Trophoblast cell (in vitro differentiated cells and primary cell): ENCODE measurements at regions not wholly inside any gene's neighbourhood (a gene's known extent, or its start where the extent isn't known, plus 50 kb on each side); places are given as distances from the start of the nearest gene placed in this dataset.

Source experiments
- DNase-seq, 2 donors: peaks; one replicate each; pipeline ENCODE4 v3.0.0-alpha.2; 2016
- H2AFZ ChIP-seq: 2 replicates; pipeline ENCODE4 v1.6.1; 2013; ENCODE audit warnings: low read length, moderate library complexity, mild to moderate bottlenecking; ENCODE audit not compliant: insufficient read depth, poor library complexity
- H2AK5ac ChIP-seq: 2 replicates; pipeline ENCODE4 v1.6.1; 2013; ENCODE audit warnings: mild to moderate bottlenecking, low read length
- H2BK120ac ChIP-seq: 2 replicates; pipeline ENCODE4 v1.6.1; 2013; ENCODE audit warnings: low read length, mild to moderate bottlenecking, moderate library complexity; ENCODE audit not compliant: insufficient read depth, poor library complexity
- H2BK12ac ChIP-seq: 2 replicates; pipeline ENCODE4 v1.6.1; 2013; ENCODE audit warnings: mild to moderate bottlenecking, low read length, moderate library complexity
- H2BK5ac ChIP-seq: 2 replicates; pipeline ENCODE4 v1.6.1; 2013; ENCODE audit warnings: low read length, low read depth, moderate library complexity, mild to moderate bottlenecking; ENCODE audit not compliant: poor library complexity
- H3K14ac ChIP-seq: 2 replicates; pipeline ENCODE4 v1.6.1; 2013; ENCODE audit warnings: mild to moderate bottlenecking, low read length
- H3K18ac ChIP-seq: 2 replicates; pipeline ENCODE4 v1.6.1; 2013; ENCODE audit warnings: mild to moderate bottlenecking, low read length
- H3K23ac ChIP-seq: 2 replicates; pipeline ENCODE4 v1.6.1; 2013; ENCODE audit warnings: low read length
- H3K27ac ChIP-seq: 2 replicates; pipeline ENCODE4 v1.5.1; 2013; ENCODE audit warnings: low read depth, mild to moderate bottlenecking, inconsistent platforms, low read length, moderate library complexity
- H3K27me3 ChIP-seq: 2 replicates; pipeline ENCODE4 v1.6.1; 2013; ENCODE audit warnings: inconsistent platforms, mild to moderate bottlenecking, low read length, moderate library complexity; ENCODE audit not compliant: insufficient read depth
- H3K36me3 ChIP-seq, 2 experiments: 1 replicate in 1 of 2; 2 replicates in 1 of 2; pipeline ENCODE4 v1.6.1; 2013; ENCODE audit warnings: low read length in 2 of 2, mild to moderate bottlenecking in 2 of 2, moderate library complexity in 1 of 2; ENCODE audit not compliant: insufficient read depth in 2 of 2, control insufficient read depth in 1 of 2
- H3K4ac ChIP-seq: 2 replicates; pipeline ENCODE4 v1.6.1; 2013; ENCODE audit warnings: low read depth, mild to moderate bottlenecking, low read length, moderate library complexity
- H3K4me1 ChIP-seq, 2 experiments: 1 replicate in 1 of 2; 2 replicates in 1 of 2; pipeline ENCODE4 v1.6.1; 2013; ENCODE audit warnings: low read length in 2 of 2, mild to moderate bottlenecking in 2 of 2, moderate library complexity in 1 of 2; ENCODE audit not compliant: insufficient read depth in 2 of 2, control insufficient read depth in 1 of 2
- H3K4me2 ChIP-seq: 2 replicates; pipeline ENCODE4 v1.6.1; 2013; ENCODE audit warnings: inconsistent platforms, mild to moderate bottlenecking, low read length, moderate library complexity
- H3K4me3 ChIP-seq: 2 replicates; pipeline ENCODE4 v1.5.1; 2013; ENCODE audit warnings: mild to moderate bottlenecking, low read depth, low read length, inconsistent platforms
- H3K79me1 ChIP-seq: one replicate; pipeline ENCODE4 v1.6.1; 2013; ENCODE audit warnings: low read length
- H3K79me2 ChIP-seq: 2 replicates; pipeline ENCODE4 v1.6.1; 2013; ENCODE audit warnings: low read length, mild to moderate bottlenecking; ENCODE audit not compliant: control insufficient read depth, insufficient read depth, poor library complexity
- H3K9ac ChIP-seq: 2 replicates; pipeline ENCODE4 v1.6.1; 2013; ENCODE audit warnings: mild to moderate bottlenecking, low read length
- H3K9me3 ChIP-seq: 2 replicates; pipeline ENCODE4 v1.6.1; 2013; ENCODE audit warnings: low read depth, mild to moderate bottlenecking, control low read depth, inconsistent platforms, low read length; ENCODE audit not compliant: insufficient read depth
- H4K12ac ChIP-seq: 2 replicates; pipeline ENCODE4 v1.6.1; 2013; ENCODE audit warnings: low read depth, mild to moderate bottlenecking, low read length, moderate library complexity
- H4K8ac ChIP-seq: 2 replicates; pipeline ENCODE4 v1.6.1; 2013; ENCODE audit warnings: low read depth, mild to moderate bottlenecking, low read length, moderate library complexity
- H4K91ac ChIP-seq: one replicate; pipeline ENCODE4 v1.6.1; 2013; ENCODE audit warnings: low read depth, mild to moderate bottlenecking, low read length, moderate library complexity
- WGBS: extraction: QIAGEN DNeasy Blood & Tissue Kit; methylation state at CpG from one replicate; pipeline ENCODE4 v1.1.7; 2013; ENCODE audit warnings: missing lambda C conversion rate; ENCODE audit not compliant: insufficient read length, insufficient coverage; ENCODE audit errors: extremely low coverage; 5-methylcytosine and 5-hydroxymethylcytosine counted together

DNA sequence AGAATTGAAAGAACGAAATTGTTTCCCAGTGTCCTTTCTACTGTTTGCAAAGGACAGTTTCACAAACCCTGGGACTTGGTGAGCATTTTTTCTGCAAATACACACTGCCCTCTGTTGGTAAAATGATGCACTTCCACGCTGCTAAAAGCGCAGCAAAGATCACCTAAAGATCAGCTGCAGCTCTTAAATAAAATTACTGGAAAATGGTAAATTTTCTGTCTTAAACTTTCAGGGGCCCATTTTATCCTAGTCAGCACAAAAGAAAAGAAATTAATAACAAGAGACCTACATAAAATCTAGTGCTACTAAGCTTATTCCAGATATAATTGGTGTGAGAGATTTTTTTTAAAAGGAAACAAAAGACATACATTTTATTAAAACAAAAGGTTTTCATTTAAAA, 566.0 kb downstream of the CAAP1 start:
- Histone ChIP-seq H2AK5ac (no peak overlapping the region), H3K79me1 (no peaks in the 10 kb centered on the region), H3K23ac (no peak overlapping the region), H3K36me3 (no peaks in the 10 kb centered on the region), H3K9me3 (no peaks in the 10 kb centered on the region), H2BK5ac (no peak overlapping the region), H3K4me1 (no peaks in the 10 kb centered on the region), H3K9ac (no peak overlapping the region), H2AFZ (no peak overlapping the region), H3K4ac (no peak overlapping the region), H3K18ac (no peak overlapping the region), H4K91ac (no peak overlapping the region), H4K8ac (no peak overlapping the region), H2BK12ac (no peak overlapping the region), H2BK120ac (no peak overlapping the region), H3K14ac (no peak overlapping the region), H3K4me2 (no peak overlapping the region), H3K79me2 (no peaks in the 10 kb centered on the region), H3K27ac (no peak overlapping the region), H4K12ac (no peak overlapping the region), H3K4me3 (no peak overlapping the region), H3K27me3 (no peaks in the 10 kb centered on the region)
- no CpG with 5 or more reads among the region's 3 CpGs for WGBS
- DNase-seq = peak; percentile 33 to 79

GRCh38 chr9:26325444-26325829, 567.2 kb downstream of the CAAP1 start:
- Histone ChIP-seq H3K36me3 (no peaks in the 10 kb centered on the region), H2AK5ac (no peak overlapping the region), H2BK5ac (no peak overlapping the region), H4K12ac (no peak overlapping the region), H3K27ac (no peak overlapping the region), H2BK120ac (no peak overlapping the region), H3K79me1 (no peaks in the 10 kb centered on the region), H2AFZ (no peak overlapping the region), H4K91ac (no peak overlapping the region), H3K18ac (no peak overlapping the region), H3K4me1 (no peaks in the 10 kb centered on the region), H2BK12ac (no peak overlapping the region), H3K27me3 (no peaks in the 10 kb centered on the region), H3K9ac (no peak overlapping the region), H3K4me3 (no peak overlapping the region), H3K9me3 (no peaks in the 10 kb centered on the region), H3K4me2 (no peak overlapping the region), H3K4ac (no peak overlapping the region), H3K14ac (no peak overlapping the region), H3K79me2 (no peaks in the 10 kb centered on the region), H4K8ac (no peak overlapping the region), H3K23ac (no peak overlapping the region)
- no peak for DNase-seq

DNA sequence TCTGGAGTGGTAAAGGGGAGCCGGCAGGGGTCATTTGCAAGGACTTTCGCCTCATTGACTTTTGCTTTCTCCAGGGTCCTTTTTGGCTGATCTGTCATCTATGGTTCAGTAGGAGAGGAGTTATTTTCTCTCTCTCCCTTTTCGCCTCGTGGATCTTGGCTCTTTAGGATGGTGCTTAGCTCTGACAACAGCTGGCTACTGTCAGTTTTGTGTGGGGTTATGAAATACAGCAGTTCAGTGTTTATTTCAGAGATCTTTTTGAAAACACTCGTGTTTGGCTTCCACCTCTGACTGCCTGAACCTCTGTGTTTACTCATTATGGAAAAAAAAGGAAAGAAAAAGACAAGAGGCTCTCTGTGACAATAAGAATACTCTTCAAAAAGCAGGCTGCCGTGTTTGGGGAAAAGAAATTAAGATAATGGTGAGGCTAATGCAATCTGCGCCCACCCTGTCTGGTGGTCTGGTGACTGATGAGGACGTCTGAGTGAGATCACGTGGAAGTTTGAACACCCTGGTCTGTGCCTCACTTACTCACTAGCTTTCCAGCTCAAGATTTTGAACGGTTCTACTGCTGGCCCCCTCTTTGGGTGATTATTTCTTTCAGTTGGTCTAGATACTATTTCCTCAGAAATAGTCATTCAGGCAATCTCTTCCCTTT, 567.7 kb downstream of the CAAP1 start:
- no CpG with 5 or more reads among the region's 10 CpGs for WGBS
- H2BK12ac ChIP-seq = no peak overlapping the region

GRCh38 chr9:26321935-26322334, 570.7 kb downstream of the CAAP1 start:
- H3K18ac ChIP-seq = no peak overlapping the region
- H2BK120ac ChIP-seq = no peak overlapping the region
- WGBS = no CpG with 5 or more reads among the region's 3 CpGs
- H3K4me2 ChIP-seq = no peak overlapping the region
- no peak overlapping the region for H3K4me3 ChIP-seq
- H3K4ac ChIP-seq = no peak overlapping the region
- no peaks in the 10 kb centered on the region for H3K79me1 ChIP-seq
- no peak for DNase-seq
- no peak overlapping the region for H3K27ac ChIP-seq
- no peaks in the 10 kb centered on the region for H3K79me2 ChIP-seq
- no peak overlapping the region for H4K91ac ChIP-seq
- H3K9ac ChIP-seq = peak overlapping the region; percentile 78
- no peaks in the 10 kb centered on the region for H3K9me3 ChIP-seq
- H3K4me1 ChIP-seq = no peaks in the 10 kb centered on the region
- no peak overlapping the region for H2AFZ ChIP-seq
- H2AK5ac ChIP-seq = no peak overlapping the region
- no peak overlapping the region for H4K12ac ChIP-seq
- no peak overlapping the region for H3K23ac ChIP-seq
- H2BK5ac ChIP-seq = no peak overlapping the region
- H3K36me3 ChIP-seq = no peaks in the 10 kb centered on the region
- H3K27me3 ChIP-seq = no peaks in the 10 kb centered on the region
- H3K14ac ChIP-seq = no peak overlapping the region
- H4K8ac ChIP-seq = no peak overlapping the region
- H2BK12ac ChIP-seq = no peak overlapping the region

More for the DNA sequence above, 567.7 kb downstream of the CAAP1 start:
- Histone ChIP-seq H3K9me3 (no peaks in the 10 kb centered on the region), H4K91ac (no peak overlapping the region), H3K23ac (no peak overlapping the region), H2AFZ (no peak overlapping the region), H3K36me3 (no peaks in the 10 kb centered on the region), H4K8ac (no peak overlapping the region), H3K27me3 (no peaks in the 10 kb centered on the region), H3K79me2 (no peaks in the 10 kb centered on the region), H3K27ac (no peak overlapping the region), H4K12ac (no peak overlapping the region), H3K18ac (no peak overlapping the region), H3K79me1 (no peaks in the 10 kb centered on the region), H2BK120ac (no peak overlapping the region), H3K14ac (no peak overlapping the region), H3K4ac (no peak overlapping the region), H2AK5ac (no peak overlapping the region), H3K4me3 (no peak overlapping the region), H3K4me2 (no peak overlapping the region), H2BK5ac (no peak overlapping the region), H3K9ac (no peak overlapping the region), H3K4me1 (no peaks in the 10 kb centered on the region)
- DNase-seq = no peak
